ENCODE measurements at regions not wholly inside any gene's neighbourhood (a gene's known extent, or its start where the extent isn't known, plus 50 kb on each side); places are given as distances from the start of the nearest gene placed in this dataset.
"Not testable (repeated sequence)": the region's sequence is repeated elsewhere in the genome, so short reads cannot be mapped to it uniquely, and the experiment has no call there.

GRCh38 chr11:112644410-112645131 lies 316.6 kb upstream of the NCAM1 start:
- intact Hi-C loops (cut with DNase I, micrococcal nuclease), result no loop called here
- ATAC-seq (no peak), DNase-seq (no peak)

GRCh38 chr11:112649856-112650255 lies 311.4 kb upstream of the NCAM1 start:
- DNase-seq, result no peak
- intact Hi-C loops (cut with DNase I, micrococcal nuclease), result no loop called here
- ATAC-seq, result no peak

- DNase-seq (no peak), ATAC-seq (no peak)
- intact Hi-C loops (cut with DNase I, micrococcal nuclease), result no loop called here
Measured at GRCh38 chr11:112650527-112650926, 310.7 kb upstream of the NCAM1 start.

- ATAC-seq, result no peak
Measured at GRCh38 chr11:112651386-112651785, 309.8 kb upstream of the NCAM1 start.

GRCh38 chr11:112652786-112653390 lies 308.3 kb upstream of the NCAM1 start:
- ATAC-seq, result no peak
- no peak for DNase-seq
- intact Hi-C loops (cut with DNase I, micrococcal nuclease), result no loop called here

More at GRCh38 chr11:112651386-112651785, 309.8 kb upstream of the NCAM1 start:
- intact Hi-C loops (cut with DNase I, micrococcal nuclease), result no loop called here
- DNase-seq, result no peak

GRCh38 chr11:112655371-112655770 lies 305.8 kb upstream of the NCAM1 start:
- DNase-seq (peak; percentile 42 to 44), ATAC-seq (no peak)
- intact Hi-C loops (cut with DNase I, micrococcal nuclease), result no loop called here

- ATAC-seq, result no peak
- DNase-seq, result no peak
- intact Hi-C loops (cut with DNase I, micrococcal nuclease), result no loop called here
Measured at GRCh38 chr11:112656772-112657428, 304.3 kb upstream of the NCAM1 start.

- DNase-seq (no peak), ATAC-seq (no peak)
- intact Hi-C loops (cut with DNase I, micrococcal nuclease), result no loop called here
Measured at GRCh38 chr11:112658431-112658878, 302.8 kb upstream of the NCAM1 start.

GRCh38 chr11:112661146-112661545 lies 300.1 kb upstream of the NCAM1 start:
- no peak for DNase-seq
- ATAC-seq, result no peak
- intact Hi-C loops (cut with DNase I, micrococcal nuclease), result no loop called here

GRCh38 chr11:112661571-112661970 lies 299.6 kb upstream of the NCAM1 start:
- no peak for ATAC-seq
- intact Hi-C loops (cut with DNase I, micrococcal nuclease), result no loop called here
- DNase-seq, result no peak

- no peak for DNase-seq
- intact Hi-C loops (cut with DNase I, micrococcal nuclease), result no loop called here
- ATAC-seq, result no peak
Measured at GRCh38 chr11:112662554-112662953, 298.7 kb upstream of the NCAM1 start.

- no peak for DNase-seq
- no peak for ATAC-seq
- intact Hi-C loops (cut with DNase I, micrococcal nuclease), result no loop called here
Measured at GRCh38 chr11:112663947-112664634, 297.1 kb upstream of the NCAM1 start.

GRCh38 chr11:112665291-112665690 lies 295.9 kb upstream of the NCAM1 start:
- no peak for ATAC-seq
- intact Hi-C loops (cut with DNase I, micrococcal nuclease), result no loop called here
- no peak for DNase-seq

GRCh38 chr11:112666253-112666652 lies 295.0 kb upstream of the NCAM1 start:
- ATAC-seq (no peak), DNase-seq (no peak)
- intact Hi-C loops (cut with DNase I, micrococcal nuclease), result no loop called here

- ATAC-seq (no peak), DNase-seq (no peak)
- intact Hi-C loops (cut with DNase I, micrococcal nuclease), result no loop called here
Measured at GRCh38 chr11:112670806-112671570, 290.2 kb upstream of the NCAM1 start.

- DNase-seq; intact Hi-C loops (cut with DNase I, micrococcal nuclease); ATAC-seq: not testable (repeated sequence)
Measured at GRCh38 chr11:112673401-112673800, 287.8 kb upstream of the NCAM1 start.

GRCh38 chr11:112685111-112685510 lies 276.1 kb upstream of the NCAM1 start:
- ATAC-seq (no peak), DNase-seq (no peak)
- intact Hi-C loops (cut with DNase I, micrococcal nuclease), result no loop called here

- ATAC-seq (no peak), DNase-seq (no peak)
- intact Hi-C loops (cut with DNase I, micrococcal nuclease), result no loop called here
Measured at GRCh38 chr11:112689851-112690250, 271.4 kb upstream of the NCAM1 start.

GRCh38 chr11:112693781-112694180 lies 267.4 kb upstream of the NCAM1 start:
- intact Hi-C loops (cut with DNase I, micrococcal nuclease), result no loop called here
- no peak for ATAC-seq
- DNase-seq, result no peak
